ENCODE measurements at regions not wholly inside any gene's neighbourhood (a gene's known extent, or its start where the extent isn't known, plus 50 kb on each side); places are given as distances from the start of the nearest gene placed in this dataset.

GRCh38 chr3:94568041-94568440, 505.2 kb downstream of the NSUN3 start:
- TF ChIP-seq MAX (IDR thresholded peaks at IDR 0.05; ENCODE audit: low read depth, low read length) (no peak), POLR2A (IDR thresholded peaks at IDR 0.05; ENCODE audit: extremely low read depth, insufficient read length) (no peak), MYC (IDR thresholded peaks at IDR 0.05; ENCODE audit: low read depth, low read length) (no peak)
- TF ChIP-seq, protein P1, sequence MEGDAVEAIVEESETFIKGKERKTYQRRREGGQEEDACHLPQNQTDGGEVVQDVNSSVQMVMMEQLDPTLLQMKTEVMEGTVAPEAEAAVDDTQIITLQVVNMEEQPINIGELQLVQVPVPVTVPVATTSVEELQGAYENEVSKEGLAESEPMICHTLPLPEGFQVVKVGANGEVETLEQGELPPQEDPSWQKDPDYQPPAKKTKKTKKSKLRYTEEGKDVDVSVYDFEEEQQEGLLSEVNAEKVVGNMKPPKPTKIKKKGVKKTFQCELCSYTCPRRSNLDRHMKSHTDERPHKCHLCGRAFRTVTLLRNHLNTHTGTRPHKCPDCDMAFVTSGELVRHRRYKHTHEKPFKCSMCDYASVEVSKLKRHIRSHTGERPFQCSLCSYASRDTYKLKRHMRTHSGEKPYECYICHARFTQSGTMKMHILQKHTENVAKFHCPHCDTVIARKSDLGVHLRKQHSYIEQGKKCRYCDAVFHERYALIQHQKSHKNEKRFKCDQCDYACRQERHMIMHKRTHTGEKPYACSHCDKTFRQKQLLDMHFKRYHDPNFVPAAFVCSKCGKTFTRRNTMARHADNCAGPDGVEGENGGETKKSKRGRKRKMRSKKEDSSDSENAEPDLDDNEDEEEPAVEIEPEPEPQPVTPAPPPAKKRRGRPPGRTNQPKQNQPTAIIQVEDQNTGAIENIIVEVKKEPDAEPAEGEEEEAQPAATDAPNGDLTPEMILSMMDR (IDR thresholded peaks at IDR 0.05; ENCODE audit: low read depth, low read length), result no peak
- no peak overlapping the region for H3K4me3 ChIP-seq (ENCODE audit: low read depth, low read length)
- no peak for DNase-seq (ENCODE audit: low read depth)

- no peak overlapping the region for H3K4me3 ChIP-seq (ENCODE audit: low read depth, low read length)
- TF ChIP-seq MAX (IDR thresholded peaks at IDR 0.05; ENCODE audit: low read depth, low read length) (no peak), MYC (IDR thresholded peaks at IDR 0.05; ENCODE audit: low read depth, low read length) (no peak)
- no peak for DNase-seq (ENCODE audit: low read depth)
Measured at GRCh38 chr3:94573337-94573736, 510.5 kb downstream of the NSUN3 start.

- no peak for DNase-seq (ENCODE audit: low read depth)
- no peak overlapping the region for H3K4me3 ChIP-seq (ENCODE audit: low read depth, low read length)
- TF ChIP-seq MYC (IDR thresholded peaks at IDR 0.05; ENCODE audit: low read depth, low read length) (no peak), MAX (IDR thresholded peaks at IDR 0.05; ENCODE audit: low read depth, low read length) (no peak), POLR2A (IDR thresholded peaks at IDR 0.05; ENCODE audit: extremely low read depth, insufficient read length) (no peak)
- TF ChIP-seq, protein P1 (IDR thresholded peaks at IDR 0.05; ENCODE audit: low read depth, low read length), result no peak
Measured at GRCh38 chr3:94587291-94587690, 524.4 kb downstream of the NSUN3 start.

DNA sequence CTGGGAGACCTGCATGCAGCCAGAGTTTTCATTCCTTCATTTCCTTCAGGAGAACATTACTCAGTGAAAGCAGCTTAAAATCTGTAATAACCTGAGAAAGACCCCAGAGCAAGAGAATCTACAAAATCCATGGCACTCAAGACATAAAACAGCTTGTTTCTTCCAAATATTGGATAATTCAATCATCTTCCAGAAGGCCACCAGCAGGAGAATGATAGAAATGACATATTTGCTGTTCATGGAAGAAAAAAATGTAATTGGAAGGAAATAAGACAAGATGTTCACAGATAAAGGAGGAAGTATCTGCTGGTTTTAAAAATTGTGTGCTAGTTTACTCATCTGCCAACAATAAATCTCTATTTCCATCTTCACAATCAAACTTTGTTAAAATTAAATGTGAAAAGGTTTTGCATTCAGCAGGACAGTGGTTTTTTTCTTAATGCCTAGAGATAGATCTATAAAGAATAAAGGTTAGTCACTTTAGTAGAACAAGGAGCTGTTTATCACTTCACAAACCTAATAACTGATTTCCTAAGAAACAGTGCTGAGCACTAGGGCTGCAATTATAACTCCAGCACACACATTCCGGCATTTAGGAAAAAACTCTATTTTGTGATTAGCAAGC, 530.8 kb downstream of the NSUN3 start:
- DNase-seq (ENCODE audit: low read depth), result no peak
- no peak for TF ChIP-seq POLR2A (IDR thresholded peaks at IDR 0.05; ENCODE audit: extremely low read depth, insufficient read length)
- TF ChIP-seq MAX (IDR thresholded peaks at IDR 0.05; ENCODE audit: low read depth, low read length), result no peak
- TF ChIP-seq, protein P1 (IDR thresholded peaks at IDR 0.05; ENCODE audit: low read depth, low read length), result no peak
- no peak for TF ChIP-seq MYC (IDR thresholded peaks at IDR 0.05; ENCODE audit: low read depth, low read length)
- H3K4me3 ChIP-seq (ENCODE audit: low read depth, low read length), result no peak overlapping the region

- H3K4me3 ChIP-seq (ENCODE audit: low read depth, low read length), result no peak overlapping the region
- TF ChIP-seq MAX (IDR thresholded peaks at IDR 0.05; ENCODE audit: low read depth, low read length), result no peak
- TF ChIP-seq, protein P1 (IDR thresholded peaks at IDR 0.05; ENCODE audit: low read depth, low read length), result no peak
- TF ChIP-seq MYC (IDR thresholded peaks at IDR 0.05; ENCODE audit: low read depth, low read length), result no peak
- DNase-seq (ENCODE audit: low read depth), result no peak
Measured at GRCh38 chr3:94596141-94596540, 533.3 kb downstream of the NSUN3 start.

GRCh38 chr3:94596887-94597566, 534.2 kb downstream of the NSUN3 start:
- no peak overlapping the region for H3K4me3 ChIP-seq (ENCODE audit: low read depth, low read length)
- no peak for TF ChIP-seq MYC (IDR thresholded peaks at IDR 0.05; ENCODE audit: low read depth, low read length)
- TF ChIP-seq POLR2A (IDR thresholded peaks at IDR 0.05; ENCODE audit: extremely low read depth, insufficient read length), result no peak
- TF ChIP-seq, protein P1 (IDR thresholded peaks at IDR 0.05; ENCODE audit: low read depth, low read length), result no peak
- TF ChIP-seq MAX (IDR thresholded peaks at IDR 0.05; ENCODE audit: low read depth, low read length), result no peak

More at GRCh38 chr3:94596887-94597566, 534.2 kb downstream of the NSUN3 start:
- DNase-seq (ENCODE audit: low read depth), result no peak
